ENCODE measurements at regions not wholly inside any gene's neighbourhood (a gene's known extent, or its start where the extent isn't known, plus 50 kb on each side); places are given as distances from the start of the nearest gene placed in this dataset.

- DNase-seq (ENCODE audit: low read depth, low spot score) = no peak
- TF ChIP-seq CTCF (IDR thresholded peaks at IDR 0.05; ENCODE audit: low read depth, low read length) = no peak
- in situ Hi-C loops (cut with HindIII; ENCODE audit: low sequenced_read_pairs) = no loop called here
- H3K4me3 ChIP-seq (ENCODE audit: low read depth, low read length) = no peak overlapping the region
These were observed 138.1 kb downstream of the POU4F1 start for GRCh38 chr13:78465250-78465649.

DNA sequence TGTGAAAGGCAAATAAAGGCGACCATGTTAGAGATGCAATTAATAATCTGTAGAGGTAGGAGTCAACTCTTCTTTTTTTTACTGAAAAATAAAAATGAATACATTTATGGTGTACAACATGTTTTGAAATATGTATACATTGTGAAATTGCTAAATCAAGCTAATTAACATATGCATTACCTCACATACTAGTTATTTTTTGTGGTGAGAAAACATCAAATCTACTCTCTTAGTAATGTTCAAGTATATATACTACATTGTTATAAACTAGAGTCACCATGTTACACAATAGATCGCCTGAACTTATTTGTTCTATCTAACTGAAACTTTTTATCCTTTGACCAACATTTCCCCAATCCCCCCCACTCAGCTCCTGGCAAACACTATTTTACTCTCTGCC is 143.2 kb downstream of the POU4F1 start:
- in situ Hi-C loops (cut with HindIII; ENCODE audit: low sequenced_read_pairs) = no loop called here
- no peak for TF ChIP-seq CTCF (IDR thresholded peaks at IDR 0.05; ENCODE audit: low read depth, low read length)
- no peak overlapping the region for H3K4me3 ChIP-seq (ENCODE audit: low read depth, low read length)
- no peak for DNase-seq (ENCODE audit: low read depth, low spot score)

DNA sequence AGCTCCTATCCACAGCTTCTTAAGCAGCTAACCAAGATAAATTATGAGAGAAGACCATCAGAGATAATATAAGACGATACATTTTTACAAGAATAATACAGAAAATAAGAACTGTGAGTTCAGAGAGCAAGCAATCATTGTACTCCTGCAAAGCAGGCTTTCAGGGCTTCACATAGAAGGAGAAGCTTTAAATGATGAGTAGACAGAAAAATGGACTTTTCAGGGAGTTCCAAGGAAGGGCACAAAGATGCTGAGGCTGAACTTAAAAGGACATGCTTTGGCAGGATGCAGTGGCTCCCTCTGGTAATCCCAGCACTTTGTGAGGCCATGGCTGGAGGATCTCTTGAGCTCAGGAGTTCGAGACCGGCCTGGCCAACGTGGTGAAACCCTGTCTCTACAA is 159.5 kb downstream of the POU4F1 start:
- DNase-seq (ENCODE audit: low read depth, low spot score) = no peak
- TF ChIP-seq CTCF (IDR thresholded peaks at IDR 0.05; ENCODE audit: low read depth, low read length) = no peak
- in situ Hi-C loops (cut with HindIII; ENCODE audit: low sequenced_read_pairs) = no loop called here
- H3K4me3 ChIP-seq (ENCODE audit: low read depth, low read length) = no peak overlapping the region

DNA sequence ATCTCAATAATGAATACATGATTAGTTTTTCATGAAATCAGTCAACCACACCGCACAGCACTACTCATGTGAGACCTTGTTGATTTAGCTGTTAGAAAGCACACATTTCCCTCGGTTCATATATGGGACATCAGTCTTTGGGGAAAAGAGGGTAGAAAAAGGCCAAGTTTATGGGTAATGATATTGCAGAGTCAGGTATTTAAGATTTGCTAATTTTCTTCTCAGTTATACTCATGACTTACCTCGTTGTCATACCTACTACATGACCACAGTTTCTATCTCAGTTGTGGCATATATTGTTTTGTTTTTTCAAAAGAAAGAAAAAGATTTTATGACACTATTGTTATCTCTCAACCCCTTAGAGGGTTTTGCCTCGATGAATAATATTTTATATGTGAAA is 165.6 kb downstream of the POU4F1 start:
- no peak overlapping the region for H3K4me3 ChIP-seq (ENCODE audit: low read depth, low read length)
- in situ Hi-C loops (cut with HindIII; ENCODE audit: low sequenced_read_pairs) = no loop called here
- DNase-seq (ENCODE audit: low read depth, low spot score) = no peak
- TF ChIP-seq CTCF (IDR thresholded peaks at IDR 0.05; ENCODE audit: low read depth, low read length) = no peak

DNA sequence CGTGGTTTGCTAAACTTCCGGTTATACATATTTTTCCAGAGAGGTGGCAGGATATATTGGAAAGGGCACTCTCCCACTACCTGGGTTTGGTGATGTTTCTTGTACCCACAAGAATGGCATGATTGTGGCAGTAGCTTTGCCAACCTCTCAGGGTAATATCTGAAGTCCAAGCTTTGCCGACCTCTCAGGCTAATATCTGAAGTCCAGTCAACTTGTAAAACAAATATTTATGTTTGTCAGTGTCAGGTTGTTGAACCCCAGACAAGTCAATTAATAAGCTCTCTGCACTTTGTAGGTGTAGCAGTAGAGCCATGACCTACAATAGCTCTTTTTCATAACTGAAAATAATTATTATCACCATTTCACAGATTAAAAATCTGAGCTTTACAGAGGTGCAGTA is 167.0 kb downstream of the POU4F1 start:
- no peak overlapping the region for H3K4me3 ChIP-seq (ENCODE audit: low read depth, low read length)
- no peak for DNase-seq (ENCODE audit: low read depth, low spot score)
- no peak for TF ChIP-seq CTCF (IDR thresholded peaks at IDR 0.05; ENCODE audit: low read depth, low read length)
- in situ Hi-C loops (cut with HindIII; ENCODE audit: low sequenced_read_pairs) = no loop called here

- in situ Hi-C loops (cut with HindIII; ENCODE audit: low sequenced_read_pairs) = no loop called here
- H3K4me3 ChIP-seq (ENCODE audit: low read depth, low read length) = no peak overlapping the region
- no peak for TF ChIP-seq CTCF (IDR thresholded peaks at IDR 0.05; ENCODE audit: low read depth, low read length)
- no peak for DNase-seq (ENCODE audit: low read depth, low spot score)
These were observed 172.0 kb downstream of the POU4F1 start for GRCh38 chr13:78431328-78431727.

DNA sequence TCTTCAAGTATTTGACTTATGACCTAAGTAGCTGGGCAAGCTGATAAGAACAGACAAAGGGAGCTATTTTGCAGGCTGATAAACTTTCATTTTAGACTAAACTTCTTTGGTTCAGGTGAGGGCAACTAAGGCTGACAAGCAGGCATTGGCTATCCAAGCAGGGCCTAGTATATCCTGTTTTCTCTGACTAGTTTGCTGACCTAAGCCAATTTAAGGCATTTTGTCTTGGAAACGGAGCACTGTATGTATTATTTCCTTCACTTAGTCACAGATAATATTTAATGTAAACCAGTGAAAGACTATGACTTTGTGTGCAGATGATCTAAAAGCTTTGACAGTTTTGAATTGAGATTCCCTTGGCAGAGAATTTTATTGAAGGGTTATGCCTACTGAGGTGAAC is 172.5 kb downstream of the POU4F1 start:
- no peak for DNase-seq (ENCODE audit: low read depth, low spot score)
- in situ Hi-C loops (cut with HindIII; ENCODE audit: low sequenced_read_pairs) = no loop called here
- H3K4me3 ChIP-seq (ENCODE audit: low read depth, low read length) = no peak overlapping the region
- TF ChIP-seq CTCF (IDR thresholded peaks at IDR 0.05; ENCODE audit: low read depth, low read length) = no peak

Measured in astrocyte of the spinal cord (primary cell).